ENCODE measurements at regions not wholly inside any gene's neighbourhood (a gene's known extent, or its start where the extent isn't known, plus 50 kb on each side); places are given as distances from the start of the nearest gene placed in this dataset.

GRCh38 chr6:47944846-47945245, 163.0 kb downstream of the OPN5 start:
- no peak for TF ChIP-seq POLR2AphosphoS5 (IDR thresholded peaks at IDR 0.05; ENCODE audit: low read depth, low read length)
- no peak for TF ChIP-seq REST (IDR thresholded peaks at IDR 0.05; ENCODE audit: insufficient read depth in 1 of 2, low read depth in 2 of 2, low read length in 1 of 2)
- no peak for TF ChIP-seq SIN3A (IDR thresholded peaks at IDR 0.05; ENCODE audit: borderline replicate concordance, insufficient read depth, low read depth, low read length)
